ENCODE measurements at regions not wholly inside any gene's neighbourhood (a gene's known extent, or its start where the extent isn't known, plus 50 kb on each side); places are given as distances from the start of the nearest gene placed in this dataset.

DNA sequence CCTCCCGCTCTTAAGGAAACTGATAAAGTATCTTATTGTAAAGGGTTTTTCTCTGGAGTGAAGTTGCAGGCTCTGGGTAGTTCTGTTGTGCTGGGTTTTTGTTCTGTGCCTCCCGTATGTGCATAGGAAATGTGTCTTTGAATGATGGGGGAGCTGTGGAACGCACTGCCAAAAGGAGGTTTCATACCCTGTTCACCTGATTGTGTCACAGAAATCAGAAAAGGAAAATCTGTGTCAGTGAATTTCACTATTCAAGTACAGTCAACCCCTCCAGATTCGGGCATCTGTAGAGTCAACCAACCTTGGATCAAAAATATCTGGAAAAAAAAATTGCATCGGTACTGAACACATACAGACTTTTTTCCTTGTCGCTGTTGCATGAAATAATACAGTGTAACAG, 127.8 kb downstream of the MRPL57 start:
- TF ChIP-seq POLR2A (IDR thresholded peaks at IDR 0.05; ENCODE audit: low read length) (no peak), GATA1 (IDR thresholded peaks at IDR 0.05; ENCODE audit: low read depth, low read length) (no peak)
